Endothelial cell of hepatic sinusoid (primary cell): ENCODE measurements at regions not wholly inside any gene's neighbourhood (a gene's known extent, or its start where the extent isn't known, plus 50 kb on each side); places are given as distances from the start of the nearest gene placed in this dataset.
"Not testable (repeated sequence)": the region's sequence is repeated elsewhere in the genome, so short reads cannot be mapped to it uniquely, and the experiment has no call there.

Experiments used
- in situ Hi-C: cut with HindIII; loops from 2 replicates; pipeline ENCODE4 v1.10.0; 2017; ENCODE audit warnings: low sequenced_read_pairs

GRCh38 chr5:39680213-39680612 is 255.4 kb upstream of the DAB2 start:
- in situ Hi-C loops: no loop called here

GRCh38 chr5:39678534-39678933 is 253.8 kb upstream of the DAB2 start:
- in situ Hi-C loops: no loop called here

- in situ Hi-C loops: no loop called here
Measured at GRCh38 chr5:39675676-39676075, 250.9 kb upstream of the DAB2 start.

DNA sequence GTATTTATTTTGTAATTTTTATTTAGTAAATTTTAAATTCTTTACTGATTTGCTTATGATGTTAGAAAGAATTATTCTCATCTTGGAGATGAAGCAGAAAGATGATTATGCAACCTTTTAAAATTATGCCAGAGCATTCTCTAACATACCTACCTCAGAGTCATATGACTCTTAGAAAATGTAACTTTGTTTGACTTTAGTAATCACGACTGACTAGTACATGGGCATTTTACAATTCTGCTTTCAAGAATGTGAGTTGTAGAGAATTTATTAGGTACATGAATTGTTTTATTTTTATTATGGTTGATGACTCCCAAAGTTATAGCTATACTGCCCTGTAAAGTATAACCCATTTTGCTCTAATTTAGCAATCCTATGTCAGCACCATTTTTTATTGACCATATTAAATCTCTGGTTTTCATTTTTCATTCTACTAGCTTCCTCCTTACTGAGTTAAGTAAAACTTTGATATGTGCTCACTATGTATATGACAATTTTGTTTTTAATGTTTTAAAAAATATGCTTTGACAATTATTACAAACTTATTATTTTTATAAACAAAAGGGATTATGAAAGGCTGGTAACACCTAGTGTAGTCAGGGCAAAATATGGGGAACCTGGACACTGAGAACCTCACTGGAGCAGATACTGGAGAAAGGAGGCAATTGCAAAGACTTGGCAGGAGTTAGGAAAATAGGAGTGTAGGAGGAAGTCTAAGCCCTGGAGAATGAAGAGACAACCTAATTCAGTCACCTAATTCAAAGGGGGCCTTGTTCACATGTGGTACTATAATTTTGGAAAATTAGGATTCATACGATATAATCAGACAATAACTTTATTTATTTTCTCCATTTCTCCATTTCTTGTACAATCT is 249.7 kb upstream of the DAB2 start:
- in situ Hi-C loops: no loop called here

GRCh38 chr5:39671561-39671961 is 246.8 kb upstream of the DAB2 start:
- in situ Hi-C loops: no loop called here

DNA sequence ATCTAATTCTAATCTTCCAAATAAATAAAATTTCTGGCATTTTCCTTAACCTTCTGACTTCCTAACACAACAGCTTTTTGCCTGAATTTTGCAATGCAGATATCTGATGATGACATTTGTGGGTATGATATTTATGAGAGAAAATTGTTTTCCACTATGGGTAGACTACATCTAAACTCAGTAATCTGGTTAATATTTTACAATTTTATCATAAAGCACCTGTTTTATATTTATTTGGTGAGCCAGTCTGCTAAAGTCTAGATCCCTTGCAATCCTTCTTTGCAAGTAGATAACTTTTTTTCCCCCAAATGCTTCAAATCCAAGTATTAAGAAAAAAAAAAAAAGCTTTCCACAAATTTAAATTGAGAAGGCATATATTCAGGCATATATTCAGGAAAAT is 246.2 kb upstream of the DAB2 start:
- in situ Hi-C loops: no loop called here

GRCh38 chr5:39670391-39670790 is 245.6 kb upstream of the DAB2 start:
- in situ Hi-C loops: no loop called here

DNA sequence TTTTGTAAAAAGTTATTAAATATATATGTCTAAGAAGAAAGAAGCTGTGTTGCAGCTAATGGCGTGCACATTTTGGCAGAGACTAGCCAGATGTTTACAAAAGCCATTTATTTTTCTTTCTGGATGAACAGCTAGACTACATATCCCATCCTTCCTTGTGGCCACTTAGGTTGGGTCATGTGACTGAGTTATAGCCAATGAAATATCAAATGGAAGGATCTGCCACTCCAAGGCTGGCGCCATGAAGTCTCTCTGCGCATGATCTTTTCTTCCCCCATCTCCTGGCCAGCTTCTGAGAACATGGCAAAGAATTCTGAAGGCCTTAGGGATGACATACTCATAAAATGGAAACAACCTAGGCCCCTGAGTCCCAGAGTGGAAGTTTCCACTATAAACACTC is 244.2 kb upstream of the DAB2 start:
- in situ Hi-C loops: no loop called here

GRCh38 chr5:39665328-39665727 is 240.5 kb upstream of the DAB2 start:
- in situ Hi-C loops: no loop called here

DNA sequence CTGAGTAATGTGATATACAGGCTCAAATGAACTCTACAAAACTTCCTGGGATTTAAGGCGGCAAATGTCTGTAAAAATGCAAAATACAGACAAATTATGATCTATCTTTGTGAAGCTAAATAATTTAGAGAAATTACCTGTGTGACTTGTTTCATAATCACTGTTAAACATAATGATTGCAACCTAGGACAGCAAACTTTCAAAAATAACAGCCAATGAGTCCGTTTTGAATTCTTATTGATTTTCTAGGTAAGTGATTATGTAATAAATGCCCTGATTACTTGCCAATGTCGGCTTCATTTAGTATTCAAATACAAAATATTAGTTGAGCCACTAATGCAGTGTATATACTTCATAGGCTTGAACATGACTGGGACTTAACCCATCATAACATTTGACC is 238.2 kb upstream of the DAB2 start:
- in situ Hi-C loops: no loop called here

- in situ Hi-C loops: no loop called here
Measured at GRCh38 chr5:39661026-39661779, 236.4 kb upstream of the DAB2 start.

DNA sequence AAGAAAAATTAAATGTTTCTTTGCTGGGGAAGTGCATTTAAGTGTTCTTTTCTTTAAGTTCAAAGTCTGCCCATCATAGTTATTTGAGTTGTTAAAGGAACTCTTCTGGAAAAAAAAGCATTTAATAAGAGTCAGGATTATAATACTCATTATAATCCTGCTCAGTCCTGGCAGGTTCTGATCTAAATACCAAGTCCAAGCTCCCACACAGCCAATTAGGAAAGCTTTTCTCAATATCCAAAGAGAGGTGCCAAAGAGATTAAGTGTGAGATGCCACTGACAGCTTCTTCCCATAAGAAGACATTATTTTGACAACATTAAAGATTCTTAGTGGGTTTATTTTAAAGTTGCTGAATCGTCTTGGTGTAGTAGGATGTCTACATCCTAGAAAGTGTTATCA is 235.2 kb upstream of the DAB2 start:
- in situ Hi-C loops: no loop called here

- in situ Hi-C loops: no loop called here
Measured at GRCh38 chr5:39658866-39659265, 234.1 kb upstream of the DAB2 start.

DNA sequence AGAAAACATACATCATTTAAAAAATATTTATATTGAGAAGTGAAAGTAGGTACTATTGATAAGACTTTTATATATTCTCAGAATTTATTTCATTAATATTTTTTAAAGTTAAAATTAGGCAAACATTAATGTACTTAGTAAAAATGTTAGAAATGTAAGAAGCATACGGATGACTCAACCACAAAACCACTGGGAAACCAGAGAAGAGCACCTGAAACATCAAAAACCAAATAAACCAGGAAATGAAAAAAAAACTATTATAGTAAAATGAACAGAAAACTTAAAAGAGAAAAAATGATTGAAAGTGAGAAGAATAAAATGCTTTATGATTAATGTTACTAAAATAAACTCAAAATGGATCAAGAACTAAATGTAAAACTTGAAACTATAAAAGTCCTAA is 233.2 kb upstream of the DAB2 start:
- in situ Hi-C loops: no loop called here

DNA sequence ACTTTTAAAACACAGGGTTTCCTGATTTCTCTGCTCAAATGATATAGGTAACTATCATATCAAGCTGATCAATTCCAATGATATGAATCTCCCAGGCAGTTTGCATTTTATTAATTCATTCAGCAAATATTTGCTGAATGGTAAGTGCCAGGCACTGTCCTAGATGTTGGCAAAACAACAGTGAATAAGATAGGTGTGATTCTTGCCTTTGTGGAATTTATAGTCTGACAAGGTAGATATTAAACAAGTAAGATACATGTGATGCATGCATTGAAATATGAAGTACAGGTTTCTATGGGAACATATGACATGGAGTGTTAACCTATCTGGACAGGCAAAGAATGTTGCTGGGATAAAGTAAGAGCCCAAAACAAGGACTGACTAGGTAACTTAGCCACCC is 231.8 kb upstream of the DAB2 start:
- in situ Hi-C loops: no loop called here

DNA sequence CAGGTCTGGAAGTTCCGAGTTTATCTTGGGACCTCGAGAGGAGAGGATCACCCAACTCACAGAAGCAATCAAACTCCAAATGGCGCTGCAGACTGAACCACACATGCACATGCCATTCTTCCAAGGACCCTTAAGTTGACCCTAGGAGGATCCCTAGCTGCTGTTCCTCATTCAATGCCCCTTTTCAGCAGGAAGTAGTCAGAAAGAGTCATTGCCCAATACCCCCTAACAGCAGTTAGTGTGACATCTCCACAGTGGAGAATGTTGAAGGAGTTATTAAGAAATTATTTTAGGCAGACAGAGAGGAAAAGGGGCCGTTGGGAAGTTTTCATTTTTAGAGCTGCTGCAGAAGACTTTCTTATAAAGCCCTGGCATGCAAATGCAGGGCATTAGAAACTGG is 229.9 kb upstream of the DAB2 start:
- in situ Hi-C loops: no loop called here

- in situ Hi-C loops: not testable (repeated sequence)
Measured at GRCh38 chr5:39652481-39652880, 227.7 kb upstream of the DAB2 start.

DNA sequence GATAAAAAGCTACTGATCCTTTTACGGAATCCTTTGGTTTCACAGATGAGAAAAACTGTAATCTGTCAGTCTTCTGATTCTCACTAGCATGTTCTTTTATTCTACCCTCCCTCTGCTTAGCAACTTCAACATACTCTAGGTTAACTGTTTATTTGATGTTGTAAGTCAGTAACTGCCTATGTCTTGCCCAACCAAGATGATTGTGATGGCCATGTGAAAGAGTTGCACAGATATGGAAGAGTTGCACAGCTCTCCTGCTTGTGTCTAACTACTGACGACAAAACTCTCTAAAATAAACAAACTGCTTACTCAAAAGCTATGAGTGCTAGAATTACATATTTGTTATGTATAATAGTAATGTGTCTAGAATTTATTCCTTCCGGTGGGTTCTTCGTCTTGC is 227.3 kb upstream of the DAB2 start:
- in situ Hi-C loops: no loop called here

- in situ Hi-C loops: no loop called here
Measured at GRCh38 chr5:39650008-39650762, 225.4 kb upstream of the DAB2 start.

DNA sequence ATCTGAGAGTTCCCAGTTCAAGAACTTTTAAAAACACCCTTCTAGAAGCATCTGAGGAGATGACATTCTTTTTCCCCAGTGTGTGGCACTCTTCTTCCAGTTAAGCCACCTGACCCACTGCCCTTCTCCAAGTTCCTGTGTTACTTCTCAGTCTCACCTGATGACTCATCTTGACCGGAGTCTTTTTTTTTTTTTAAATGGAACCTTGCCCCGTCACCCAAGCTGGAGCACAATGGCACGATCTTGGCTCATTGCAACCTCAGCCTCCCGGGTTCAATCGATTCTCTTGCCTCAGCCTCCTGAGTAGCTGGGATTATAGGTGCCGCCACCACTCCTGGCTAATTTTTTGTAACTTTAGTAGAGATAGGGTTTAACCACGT is 224.1 kb upstream of the DAB2 start:
- in situ Hi-C loops: no loop called here

DNA sequence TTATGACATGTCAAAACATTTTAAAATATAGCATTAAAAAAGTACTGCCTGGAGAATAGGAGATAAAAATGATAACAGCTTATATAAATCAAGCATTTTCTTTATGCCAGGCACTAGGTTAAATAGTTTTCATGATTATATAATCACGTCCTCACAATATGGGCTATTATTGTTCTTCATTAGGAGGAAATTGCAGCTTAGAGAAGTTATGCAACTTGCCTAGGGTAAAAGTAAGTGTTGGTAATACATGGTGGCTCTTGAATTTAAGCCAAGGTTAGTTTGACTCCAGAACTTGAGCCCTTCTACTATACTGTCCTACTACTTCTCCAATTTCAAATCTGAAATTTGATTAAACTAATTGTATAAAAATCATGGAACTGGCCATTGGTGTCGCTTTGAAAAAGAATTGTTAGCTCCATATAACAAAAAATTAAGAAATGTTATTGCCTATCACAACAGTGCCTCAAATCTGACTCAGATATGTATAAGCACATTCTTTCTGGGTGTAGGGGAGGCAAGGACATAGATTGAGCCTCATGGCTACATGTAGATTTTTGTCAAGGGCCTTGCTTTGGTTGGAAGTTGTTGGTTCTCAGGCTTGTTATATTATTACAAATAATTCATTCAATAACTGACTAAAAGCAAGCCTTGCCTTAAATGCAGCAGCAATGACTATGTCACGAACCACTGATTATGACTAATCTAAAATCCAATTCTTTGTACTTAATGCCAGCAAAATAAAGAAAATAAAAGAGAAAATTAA is 223.5 kb upstream of the DAB2 start:
- in situ Hi-C loops: no loop called here
